DND-41 (cell line): ENCODE measurements at regions not wholly inside any gene's neighbourhood (a gene's known extent, or its start where the extent isn't known, plus 50 kb on each side); places are given as distances from the start of the nearest gene placed in this dataset.
"Not testable (repeated sequence)": the region's sequence is repeated elsewhere in the genome, so short reads cannot be mapped to it uniquely, and the experiment has no call there.

Experiments
- ATAC-seq: fragments of 200-7000 bp; cut with Tn5 transposase; 3 replicates; pipeline ENCODE4 v1.9.1; 2021; ENCODE audit warnings: low read depth; ENCODE audit not compliant: insufficient read depth
- DNase-seq: peaks from one replicate; pipeline ENCODE4 v3.0.0-alpha.2; 2020
- H2AFZ ChIP-seq: 2 replicates; pipeline ENCODE4 v1.6.0; 2012; ENCODE audit warnings: low read depth, low read length
- H3K27ac ChIP-seq: 2 replicates; pipeline ENCODE4 v1.5.1; 2012; ENCODE audit warnings: low read length, inconsistent platforms
- H3K27me3 ChIP-seq: fragments of 200-600 bp; sonication (generic); 2 replicates; pipeline ENCODE4 v1.6.0; 2012; ENCODE audit warnings: low read length, mild to moderate bottlenecking, inconsistent platforms; ENCODE audit not compliant: insufficient read depth, poor library complexity
- H3K36me3 ChIP-seq: 2 replicates; pipeline ENCODE4 v1.5.1; 2012; ENCODE audit warnings: low read length, inconsistent platforms; ENCODE audit not compliant: insufficient read depth
- H3K4me1 ChIP-seq: 2 replicates; pipeline ENCODE4 v1.5.1; 2012; ENCODE audit warnings: mild to moderate bottlenecking, low read length; ENCODE audit not compliant: insufficient read depth
- H3K4me2 ChIP-seq: 2 replicates; pipeline ENCODE4 v1.6.0; 2012; ENCODE audit warnings: mild to moderate bottlenecking, moderate library complexity, low read length, inconsistent platforms; ENCODE audit not compliant: insufficient read depth
- H3K4me3 ChIP-seq, 2 experiments: fragments of 200-600 bp in 1 of 2; shearing (Covaris generic) in 1 of 2; 2 replicates each; pipeline ENCODE4 v1.5.1; 2012 to 2016; ENCODE audit warnings: inconsistent platforms in 2 of 2, low read length in 2 of 2, mild to moderate bottlenecking in 2 of 2, low read depth in 1 of 2, moderate library complexity in 1 of 2
- H3K79me2 ChIP-seq: 2 replicates; pipeline ENCODE4 v1.6.0; 2012; ENCODE audit warnings: low read length, inconsistent platforms; ENCODE audit not compliant: insufficient read depth
- H3K9ac ChIP-seq: 2 replicates; pipeline ENCODE4 v1.6.0; 2012; ENCODE audit warnings: low read depth, mild to moderate bottlenecking, inconsistent platforms, low read length, moderate library complexity
- H3K9me3 ChIP-seq: 2 replicates; pipeline ENCODE4 v1.5.1; 2012; ENCODE audit warnings: low read length, moderate library complexity, mild to moderate bottlenecking, inconsistent platforms; ENCODE audit not compliant: insufficient read depth, severe bottlenecking
- H4K20me1 ChIP-seq: 2 replicates; pipeline ENCODE4 v1.6.0; 2012; ENCODE audit warnings: low read length; ENCODE audit not compliant: insufficient read depth
- CTCF ChIP-seq: IDR thresholded peaks from 2 replicates; pipeline ENCODE4 v1.5.1; 2012; ENCODE audit warnings: borderline replicate concordance, low read length, moderate library complexity, mild to moderate bottlenecking; ENCODE audit not compliant: poor library complexity, severe bottlenecking; ENCODE audit errors: extremely low read depth
- EZH2 ChIP-seq: IDR thresholded peaks from 3 replicates; pipeline ENCODE4 v1.6.1; 2012; ENCODE audit warnings: borderline replicate concordance, low read depth, mild to moderate bottlenecking, moderate library complexity, low read length, inconsistent platforms; ENCODE audit not compliant: severe bottlenecking

- Histone ChIP-seq H3K4me2 (no peak overlapping the region), H3K36me3 (no peaks in the 10 kb centered on the region), H3K9me3 (no peaks in the 10 kb centered on the region), H3K9ac (no peak overlapping the region), H3K4me3 (no peak overlapping the region), H3K27me3 (no peaks in the 10 kb centered on the region), H4K20me1 (no peaks in the 10 kb centered on the region), H3K79me2 (no peaks in the 10 kb centered on the region), H3K4me1 (no peaks in the 10 kb centered on the region), H3K27ac (no peak overlapping the region), H2AFZ (no peak overlapping the region)
- DNase-seq (peak; percentile 6), ATAC-seq (no peak)
- TF ChIP-seq CTCF, result peak; percentile 61
- no peak for TF ChIP-seq EZH2
Observed at GRCh38 chr15:23866832-23867231, 179.7 kb upstream of the NDN start.

DNA sequence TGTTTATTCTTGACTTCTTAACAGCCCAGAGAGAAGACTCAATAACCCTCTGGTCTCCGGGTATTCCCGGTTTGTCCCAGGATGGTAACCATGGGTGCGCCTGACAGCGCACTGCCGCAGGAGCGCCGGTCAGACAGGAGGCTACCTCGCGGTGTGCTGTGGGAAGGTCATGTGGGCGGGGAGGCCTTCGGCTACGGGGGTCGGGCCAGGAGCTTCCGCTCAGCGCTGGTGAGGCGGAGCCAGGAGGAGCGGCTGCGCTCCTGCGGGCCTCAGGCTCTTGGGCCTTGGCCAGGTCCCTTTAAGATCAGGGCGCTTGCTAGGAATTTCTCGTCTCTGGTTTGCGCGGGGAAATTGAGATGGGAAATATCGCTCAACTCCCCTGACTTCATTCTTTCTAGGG, 182.3 kb upstream of the NDN start:
- Histone ChIP-seq H3K79me2 (no peaks in the 10 kb centered on the region), H3K27ac (no peak overlapping the region), H3K27me3 (no peaks in the 10 kb centered on the region), H3K4me1 (peaks cover 8% of the 10 kb centered on the region; the same call in 1 of the 2 replicates), H3K4me3 (no peak overlapping the region), H3K9me3 (no peaks in the 10 kb centered on the region), H4K20me1 (no peaks in the 10 kb centered on the region), H2AFZ (no peak overlapping the region), H3K9ac (no peak overlapping the region), H3K4me2 (no peak overlapping the region), H3K36me3 (no peaks in the 10 kb centered on the region)
- TF ChIP-seq EZH2 (no peak), CTCF (no peak)
- no peak for ATAC-seq
- DNase-seq, result no peak

DNA sequence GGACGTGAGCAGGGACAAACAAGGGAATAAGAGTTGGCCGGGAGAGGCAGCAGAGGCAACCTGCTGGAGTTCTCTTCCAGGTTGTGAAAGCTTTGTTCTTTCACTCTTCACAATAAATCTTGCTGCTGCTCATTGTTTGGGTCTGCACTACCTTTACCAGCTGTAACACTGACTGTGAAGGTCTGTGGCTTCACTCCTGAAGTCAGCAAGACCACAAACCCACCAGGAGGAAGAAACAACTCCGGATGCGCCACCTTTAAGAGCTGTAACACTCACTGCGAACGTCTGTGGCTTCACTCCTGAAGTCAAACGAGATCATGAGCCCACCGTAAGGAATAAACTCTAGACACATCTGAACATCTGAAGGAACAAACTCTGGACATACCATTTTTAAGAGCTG, 186.5 kb upstream of the NDN start:
- peaks cover 17% of the 10 kb centered on the region for H3K4me1 ChIP-seq
- H3K4me2 ChIP-seq, H3K9me3 ChIP-seq, H3K4me3 ChIP-seq, H4K20me1 ChIP-seq, H3K36me3 ChIP-seq, H3K79me2 ChIP-seq, H2AFZ ChIP-seq, H3K27ac ChIP-seq, H3K27me3 ChIP-seq, H3K9ac ChIP-seq: not testable (repeated sequence)
- DNase-seq, result peak; percentile 67
- peak; percentile 6 for TF ChIP-seq CTCF
- ATAC-seq, result peak; percentile 79

GRCh38 chr15:23877502-23878412, 190.7 kb upstream of the NDN start:
- ATAC-seq, result peak; percentile 71
- H3K4me3 ChIP-seq, result no peak overlapping the region
- H3K27ac ChIP-seq, result no peak overlapping the region
- peaks cover 17% of the 10 kb centered on the region for H3K4me1 ChIP-seq
- no peaks in the 10 kb centered on the region for H3K79me2 ChIP-seq
- peaks cover 5% of the 10 kb centered on the region for H3K27me3 ChIP-seq
- H3K9me3 ChIP-seq, result no peaks in the 10 kb centered on the region
- no peaks in the 10 kb centered on the region for H3K36me3 ChIP-seq
- TF ChIP-seq EZH2 (no peak), CTCF (peak; percentile 72)
- H3K4me2 ChIP-seq, result peak overlapping the region; percentile 51; the same call in 1 of the 2 replicates
- DNase-seq, result peak; percentile 47
- no peak overlapping the region for H3K9ac ChIP-seq
- no peaks in the 10 kb centered on the region for H4K20me1 ChIP-seq
- no peak overlapping the region for H2AFZ ChIP-seq
